Aorta (tissue), 5 donors: ENCODE measurements at regions not wholly inside any gene's neighbourhood (a gene's known extent, or its start where the extent isn't known, plus 50 kb on each side); places are given as distances from the start of the nearest gene placed in this dataset.

Experiments used
- ATAC-seq: fragments of 200-7000 bp; cut with Tn5 transposase; one replicate; pipeline ENCODE4 v1.9.1; 2022; ENCODE audit warnings: moderate library complexity; ENCODE audit not compliant: low FRiP score
- DNase-seq, 2 donors: peaks; one replicate each; pipeline ENCODE4 v3.0.0-alpha.2; 2020
- H3K27ac ChIP-seq, 2 donors: one replicate each; pipeline ENCODE4 v1.5.1; 2013; ENCODE audit warnings: low read length in 2 of 2, mild to moderate bottlenecking in 2 of 2, moderate library complexity in 2 of 2, control low read depth in 1 of 2, inconsistent platforms in 1 of 2, low read depth in 1 of 2
- H3K27me3 ChIP-seq, 2 donors: one replicate each; pipeline ENCODE4 v1.6.1; 2013; ENCODE audit warnings: control low read depth in 1 of 2, low read length in 1 of 2, mild to moderate bottlenecking in 1 of 2, moderate library complexity in 1 of 2; ENCODE audit not compliant: insufficient read depth in 2 of 2, control insufficient read depth in 1 of 2
- H3K36me3 ChIP-seq, 2 donors: one replicate each; pipeline ENCODE4 v1.6.1; 2013; ENCODE audit warnings: control low read depth in 1 of 2, low read length in 1 of 2, mild to moderate bottlenecking in 1 of 2; ENCODE audit not compliant: insufficient read depth in 2 of 2, control insufficient read depth in 1 of 2
- H3K4me1 ChIP-seq, 2 donors: one replicate each; pipeline ENCODE4 v1.6.1; 2013; ENCODE audit warnings: low read length in 2 of 2, control low read depth in 1 of 2, mild to moderate bottlenecking in 1 of 2, moderate library complexity in 1 of 2; ENCODE audit not compliant: insufficient read depth in 2 of 2, control insufficient read depth in 1 of 2
- H3K4me3 ChIP-seq, 2 donors: one replicate each; pipeline ENCODE4 v1.5.1; 2013; ENCODE audit warnings: low read length in 2 of 2, control low read depth in 1 of 2, mild to moderate bottlenecking in 1 of 2
- H3K9me3 ChIP-seq: one replicate; pipeline ENCODE4 v1.6.1; 2013; ENCODE audit warnings: mild to moderate bottlenecking, low read length; ENCODE audit not compliant: control insufficient read depth
- WGBS, 2 donors: extraction: QIAGEN DNeasy Blood & Tissue Kit; methylation state at CpG; one replicate each; pipeline ENCODE4 v1.1.7; 2013; 5-methylcytosine and 5-hydroxymethylcytosine counted together
- intact Hi-C, 2 donors: fragments of 100-400 bp; cut with DNase I; formaldehyde crosslinking; loops; one replicate each; pipeline versions ENCODE4 v1.14.2 to v1.15.0; 2022
- donor health status: healthy with polysubstance abuse.
- donor health status: Bipolar disorder and iron deficiency.
- donor health status: DM: no; HTN: no; CAD: no.
- donor health status: DM: no; HTN: no; CAD: no.
- donor health status: DM: yes; HTN: yes; CAD: no.

DNA sequence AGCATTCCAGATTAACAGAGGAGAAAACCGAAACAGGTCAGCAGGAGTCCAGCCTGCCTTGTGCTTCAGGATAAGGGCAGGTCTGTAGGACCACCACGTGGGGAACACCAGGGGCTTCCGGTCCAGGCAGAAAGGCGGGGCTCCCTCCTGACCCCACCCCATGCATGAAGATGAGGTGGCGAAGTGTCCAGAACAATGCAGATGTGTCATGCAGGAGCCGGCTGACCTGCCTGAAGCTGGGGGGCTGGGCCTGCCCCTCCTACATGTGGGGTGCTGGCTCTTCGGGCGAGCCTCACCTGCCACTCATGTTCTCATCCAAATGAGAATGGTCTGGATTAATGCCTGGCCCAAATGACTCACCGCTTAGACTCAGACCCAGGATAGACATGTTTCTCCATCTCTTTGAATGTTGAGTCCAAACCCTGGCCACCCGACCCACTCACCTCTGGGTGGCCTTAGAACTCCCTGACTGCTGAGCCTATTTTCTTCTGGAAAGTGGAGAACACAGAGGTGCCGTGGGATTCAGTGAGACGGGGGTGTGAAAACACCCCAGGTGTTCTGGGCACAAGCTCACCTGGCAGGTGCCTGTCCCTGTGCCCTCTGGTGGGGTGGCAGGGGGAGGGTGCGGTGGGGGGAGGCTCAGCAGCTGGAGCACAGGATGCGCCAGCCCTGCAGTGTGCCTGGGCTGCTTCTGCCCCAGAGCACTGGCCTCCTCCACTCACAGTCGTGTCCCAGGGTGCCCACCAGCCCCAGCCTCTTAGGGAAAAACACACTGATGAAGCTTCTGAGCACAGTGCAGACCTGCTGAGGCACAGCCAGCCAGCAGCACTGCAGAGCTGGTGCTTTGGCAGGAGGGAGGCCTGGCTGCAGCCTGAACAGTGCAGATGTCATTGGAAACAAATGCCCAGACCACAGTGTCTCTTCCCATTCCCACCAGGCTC, 55.2 kb upstream of the GDF10 start:
- Histone ChIP-seq H3K4me1 (no peaks in the 10 kb centered on the region), H3K4me3 (no peak overlapping the region), H3K9me3 (no peaks in the 10 kb centered on the region), H3K27me3 (no peaks in the 10 kb centered on the region), H3K36me3 (no peaks in the 10 kb centered on the region), H3K27ac (no peak overlapping the region)
- intact Hi-C loops: loop anchor here in 1 of 2 donors (5.0 kb wide), 1 partner anchor 68 kb away; no protein-coding TSS in a partner anchor
- ATAC-seq: peak; percentile 16
- WGBS, 2 donors: 74 to 80% methylated on average over 15 of the region's 15 CpGs
- DNase-seq: no peak

DNA sequence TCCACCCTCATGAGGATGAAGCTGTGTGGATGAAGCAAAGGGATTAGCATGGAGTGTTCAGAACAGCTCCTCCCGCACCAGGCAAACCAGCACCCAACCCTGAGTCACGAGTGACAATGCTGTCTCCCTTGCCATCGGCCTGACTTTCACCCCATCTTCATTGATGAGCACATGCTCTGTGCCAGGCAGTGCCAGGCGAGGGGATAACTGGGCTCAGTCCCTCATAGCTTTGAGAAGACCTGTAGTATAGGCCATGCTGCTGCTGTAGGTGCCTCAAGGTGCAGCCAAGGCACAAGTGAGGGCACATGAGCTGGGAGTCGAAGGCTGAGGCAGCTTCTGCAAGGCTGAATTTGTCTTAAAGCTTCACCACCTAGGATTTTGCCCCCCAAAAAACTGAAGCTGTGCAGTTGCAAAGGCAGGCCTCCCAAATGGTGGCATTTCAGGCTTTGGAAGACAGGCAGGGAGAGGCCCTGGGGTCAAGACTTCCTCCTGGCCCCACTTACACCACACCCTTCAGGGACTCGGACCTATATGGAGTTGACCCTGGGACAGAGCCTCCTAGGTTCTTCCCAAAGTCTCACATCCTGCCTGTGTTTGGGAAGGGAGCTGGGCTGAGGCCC, 54.2 kb upstream of the GDF10 start:
- no peak for ATAC-seq
- intact Hi-C loops: no loop called here
- Histone ChIP-seq H3K4me1 (no peaks in the 10 kb centered on the region), H3K36me3 (no peaks in the 10 kb centered on the region), H3K27ac (no peak overlapping the region), H3K4me3 (no peak overlapping the region), H3K9me3 (no peaks in the 10 kb centered on the region), H3K27me3 (no peaks in the 10 kb centered on the region)
- DNase-seq: no peak
- WGBS, 2 donors: 94 to 95% methylated on average over 6 of the region's 6 CpGs

DNA sequence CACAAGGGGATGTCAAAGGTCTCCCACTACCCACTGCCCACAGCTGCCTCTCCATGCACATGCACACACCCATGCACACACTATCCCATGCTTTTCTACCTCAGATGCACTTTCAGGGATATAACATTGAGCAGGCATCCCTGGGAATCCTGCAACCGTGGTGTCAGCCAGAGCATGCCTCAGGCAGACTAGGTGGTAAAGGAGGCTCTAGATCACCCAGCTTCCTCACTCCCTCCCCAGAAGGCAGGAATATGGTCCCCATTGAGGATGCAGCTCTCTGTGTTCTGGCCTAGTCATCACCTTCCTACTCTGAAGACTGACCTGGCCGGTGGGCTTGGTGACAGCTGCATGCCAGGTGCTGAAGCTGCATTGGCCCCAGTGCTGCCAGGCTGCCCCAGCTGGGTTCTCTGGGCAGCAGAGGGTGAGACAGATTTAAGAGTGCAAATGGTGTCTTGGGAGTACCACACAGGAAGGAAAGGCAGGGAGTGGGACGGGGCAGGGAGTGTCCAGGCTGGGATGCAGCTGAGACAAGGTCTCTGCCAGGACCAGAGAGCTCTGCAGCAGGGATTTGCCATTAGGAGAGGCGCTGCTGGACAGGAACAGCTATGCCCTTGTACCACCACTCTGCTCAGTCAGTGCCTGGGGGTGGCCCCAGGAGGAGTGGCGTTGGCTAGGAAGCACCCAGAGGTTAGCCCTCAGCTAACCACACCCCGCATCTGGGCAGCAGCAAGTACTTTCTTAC, 53.4 kb upstream of the GDF10 start:
- intact Hi-C loops: no loop called here
- ATAC-seq (no peak), DNase-seq (no peak)

GRCh38 chr10:47247148-47248059, 52.6 kb upstream of the GDF10 start:
- 53 to 54% methylated on average over 13 of the region's 13 CpGs for WGBS, 2 donors
- DNase-seq (no peak), ATAC-seq (no peak)

More for the DNA sequence above, 53.4 kb upstream of the GDF10 start:
- Histone ChIP-seq H3K36me3 (no peaks in the 10 kb centered on the region), H3K27me3 (no peaks in the 10 kb centered on the region), H3K9me3 (no peaks in the 10 kb centered on the region), H3K4me1 (no peaks in the 10 kb centered on the region), H3K4me3 (no peak overlapping the region), H3K27ac (no peak overlapping the region)
- 95 to 97% methylated on average over 6 of the region's 6 CpGs for WGBS, 2 donors

DNA sequence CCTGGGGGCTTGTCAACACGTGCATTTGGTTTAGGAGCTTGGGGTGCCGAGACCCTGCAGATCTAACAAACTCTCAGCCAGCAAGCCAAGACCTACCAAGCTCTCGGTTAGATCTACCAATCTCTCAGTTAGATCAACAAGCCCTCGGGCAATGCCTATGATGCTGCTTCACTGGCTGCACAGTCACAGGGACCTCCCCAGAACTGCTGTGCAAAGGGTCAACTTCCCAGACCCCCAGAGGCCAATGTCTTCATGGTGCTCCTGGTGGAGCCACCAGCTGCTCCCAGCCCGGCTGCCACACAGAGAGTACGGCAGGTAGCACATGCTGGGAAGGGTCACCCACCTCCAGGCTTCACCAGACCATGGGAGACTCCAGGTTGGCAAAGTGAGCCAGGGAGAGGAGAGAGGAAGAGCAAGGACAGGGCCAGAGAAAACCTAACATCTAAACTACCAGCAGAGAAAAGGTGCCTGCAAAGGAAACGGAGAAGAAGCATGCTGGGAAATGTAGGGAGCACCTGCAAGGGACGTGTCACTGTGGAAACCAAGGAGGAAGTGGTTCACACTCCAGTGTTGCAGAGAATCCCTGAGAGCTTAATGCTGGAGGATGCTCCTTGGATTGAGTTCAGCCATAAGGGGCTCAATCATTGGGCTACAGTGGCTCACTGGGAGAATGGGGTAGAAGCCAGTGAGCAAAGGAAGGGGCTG, 51.5 kb upstream of the GDF10 start:
- ATAC-seq (no peak), DNase-seq (no peak)
- H3K27ac ChIP-seq: no peak overlapping the region
- intact Hi-C loops: no loop called here
- H3K4me3 ChIP-seq: no peak overlapping the region
- H3K36me3 ChIP-seq: no peaks in the 10 kb centered on the region
- H3K4me1 ChIP-seq: no peaks in the 10 kb centered on the region
- H3K27me3 ChIP-seq: no peaks in the 10 kb centered on the region
- 88 to 92% methylated on average over 8 of the region's 8 CpGs for WGBS, 2 donors
- no peaks in the 10 kb centered on the region for H3K9me3 ChIP-seq

More at GRCh38 chr10:47247148-47248059, 52.6 kb upstream of the GDF10 start:
- H3K27ac ChIP-seq: no peak overlapping the region
- H3K36me3 ChIP-seq: no peaks in the 10 kb centered on the region
- no peaks in the 10 kb centered on the region for H3K9me3 ChIP-seq
- intact Hi-C loops: no loop called here
- no peaks in the 10 kb centered on the region for H3K4me1 ChIP-seq
- no peak overlapping the region for H3K4me3 ChIP-seq
- H3K27me3 ChIP-seq: no peaks in the 10 kb centered on the region

- Histone ChIP-seq H3K4me3 (no peak overlapping the region), H3K4me1 (no peaks in the 10 kb centered on the region), H3K27me3 (no peaks in the 10 kb centered on the region), H3K27ac (no peak overlapping the region), H3K36me3 (no peaks in the 10 kb centered on the region), H3K9me3 (no peaks in the 10 kb centered on the region)
- DNase-seq (peak in 1 of 2 donors; percentile 25), ATAC-seq (no peak)
- intact Hi-C loops: no loop called here
- 91 to 95% methylated on average over 4 of the region's 4 CpGs for WGBS, 2 donors
These were observed 50.1 kb upstream of the GDF10 start for GRCh38 chr10:47249881-47250280.
